KBM-7 (cell line): ENCODE measurements at regions not wholly inside any gene's neighbourhood (a gene's known extent, or its start where the extent isn't known, plus 50 kb on each side); places are given as distances from the start of the nearest gene placed in this dataset.

Experiments
- DNase-seq: peaks from one replicate; pipeline ENCODE4 v3.0.0-alpha.2; 2015
- in situ Hi-C: fragments of 300-500 bp; cut with MboI; formaldehyde crosslinking; loops from 2 replicates; pipeline ENCODE4 v1.14.3; 2020; ENCODE audit warnings: low sequenced_read_pairs, low pct_unique_long_range_greater_than_20kb, mixed read lengths

DNA sequence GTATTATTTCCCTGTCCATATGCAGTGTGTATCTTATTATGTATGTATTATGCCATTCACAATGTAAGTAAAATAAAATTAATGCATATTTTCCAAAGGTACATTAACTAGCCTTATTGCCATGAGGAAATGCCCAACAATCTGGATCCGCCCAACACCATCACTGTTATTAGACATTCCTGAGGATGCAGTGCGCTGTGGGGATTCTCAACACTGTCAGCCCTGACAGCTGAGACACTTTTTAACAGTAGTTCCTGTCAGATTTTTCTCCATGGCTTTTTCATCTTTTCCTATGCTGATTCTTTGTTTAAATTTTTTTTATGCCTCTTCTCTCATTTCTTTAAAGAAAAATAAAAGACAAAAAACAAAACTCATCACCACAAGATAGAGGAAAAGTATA lies 1632.9 kb upstream of the PABPC4L start:
- in situ Hi-C loops: no loop called here
- DNase-seq: no peak

DNA sequence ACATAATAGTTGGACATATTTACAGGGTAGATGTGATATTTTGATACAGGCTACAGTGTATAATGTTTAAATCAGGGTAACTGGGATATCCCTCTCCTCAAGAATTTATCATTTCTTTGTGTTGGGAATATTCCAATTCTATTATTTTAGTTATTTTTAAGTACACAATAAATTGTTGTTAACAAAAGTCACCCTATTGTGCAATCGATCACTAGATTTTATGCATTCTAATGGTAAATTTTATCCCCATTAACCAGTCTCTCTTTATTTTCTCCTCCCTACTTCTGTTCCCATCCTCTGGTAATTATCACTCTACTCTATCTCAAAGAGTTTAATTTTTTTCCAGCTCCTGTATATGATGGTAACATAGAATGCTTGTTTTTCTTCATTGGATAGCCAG lies 1631.9 kb upstream of the PABPC4L start:
- in situ Hi-C loops: no loop called here
- DNase-seq: no peak

DNA sequence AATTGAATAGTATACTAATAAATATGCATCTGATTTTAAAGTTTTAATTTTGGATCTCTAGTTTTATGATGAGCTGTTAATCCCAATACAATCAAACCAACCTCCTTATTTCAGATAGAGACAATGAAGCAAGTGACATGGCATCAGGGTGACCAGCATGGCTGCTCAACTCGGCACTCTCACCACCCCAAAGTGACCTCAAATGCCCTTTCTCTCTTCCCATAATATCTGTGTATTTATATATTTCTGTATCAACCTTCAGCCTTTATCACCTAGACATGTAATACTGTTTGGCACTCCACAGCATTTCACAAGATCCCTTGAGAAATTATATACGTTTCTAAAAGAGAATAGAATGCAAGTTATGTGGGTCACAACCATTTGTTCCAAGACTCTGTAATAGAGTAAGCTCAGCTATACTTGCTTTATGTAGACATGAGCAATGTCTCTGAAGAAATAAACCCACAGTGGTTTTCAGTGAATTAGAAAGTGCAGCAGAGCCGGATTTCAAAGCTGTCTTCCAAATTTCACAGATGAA lies 1623.2 kb upstream of the PABPC4L start:
- DNase-seq: no peak
- in situ Hi-C loops: no loop called here

DNA sequence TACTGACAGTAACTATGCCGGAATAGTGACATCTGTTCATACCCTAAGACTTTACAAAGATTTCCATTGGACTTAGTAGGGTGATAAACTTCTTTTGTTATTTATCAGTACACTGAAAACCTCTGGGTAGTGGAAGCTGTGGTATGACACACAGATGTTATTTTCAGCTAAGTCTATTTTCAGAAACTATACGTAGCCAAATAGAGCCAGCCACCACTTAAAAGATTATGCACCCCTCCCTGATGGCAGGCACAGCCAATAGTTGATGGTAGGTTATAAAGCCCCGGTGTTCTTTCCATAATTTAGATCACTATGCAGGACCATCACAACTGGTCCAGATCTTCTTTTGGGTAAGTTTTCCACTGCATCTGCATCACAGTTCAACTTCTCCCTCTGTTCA lies 1603.2 kb upstream of the PABPC4L start:
- in situ Hi-C loops: no loop called here
- no peak for DNase-seq

DNA sequence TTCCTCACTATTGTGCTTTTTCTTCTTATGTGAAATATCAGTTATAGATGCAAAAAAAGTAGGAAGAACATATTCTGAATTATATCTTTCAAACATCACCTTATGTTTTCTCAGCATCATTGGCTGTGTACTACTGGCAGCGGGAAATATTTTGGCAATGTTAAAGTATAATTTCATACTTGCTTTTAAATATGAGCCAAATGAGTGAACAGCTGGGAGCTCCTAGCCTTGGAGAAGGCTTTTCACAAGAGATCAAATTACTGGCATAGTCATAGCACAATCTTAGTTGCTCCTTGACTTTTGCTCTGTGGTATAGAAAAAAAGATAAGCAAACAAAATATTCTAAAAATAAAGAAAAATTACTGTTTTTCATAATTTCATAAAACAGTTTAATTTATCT lies 1575.8 kb upstream of the PABPC4L start:
- in situ Hi-C loops: no loop called here
- DNase-seq: no peak

DNA sequence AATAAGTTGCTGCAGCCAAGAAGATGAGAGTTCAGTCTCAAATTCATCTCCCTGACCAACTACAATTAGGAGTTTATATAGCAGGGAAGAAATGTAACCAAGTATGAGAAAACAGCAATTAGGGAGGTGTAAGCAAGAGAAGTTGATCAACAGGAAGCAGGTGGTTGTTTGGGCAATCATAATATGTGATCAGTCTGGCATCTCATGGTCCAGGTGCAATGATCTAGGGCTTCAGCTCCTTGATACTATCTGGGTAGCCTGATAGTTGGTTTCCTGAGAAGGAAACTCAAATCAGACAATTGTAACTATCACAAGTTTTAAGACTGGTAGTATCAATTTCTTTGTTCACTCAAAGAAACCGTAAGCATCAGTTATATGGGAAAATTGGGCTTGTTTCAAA lies 1574.3 kb upstream of the PABPC4L start:
- no peak for DNase-seq
- in situ Hi-C loops: no loop called here

DNA sequence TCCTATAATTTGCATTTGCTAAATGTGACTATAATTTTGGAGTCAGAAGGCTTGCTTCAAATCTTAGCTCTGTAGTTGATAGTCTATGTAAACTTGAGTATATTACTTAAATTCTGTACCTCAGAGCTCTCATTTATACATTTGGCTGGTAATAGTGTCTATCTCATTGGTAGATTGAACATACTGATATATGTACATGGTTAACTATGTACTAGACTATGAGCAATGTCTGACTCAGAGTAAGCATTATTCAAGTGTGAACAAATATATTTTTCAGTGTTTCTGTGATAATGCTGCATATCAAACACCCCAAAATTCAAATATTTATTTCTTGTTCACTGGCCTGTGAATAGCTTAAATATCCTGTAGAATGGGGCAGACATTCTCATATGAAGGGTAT lies 1568.9 kb upstream of the PABPC4L start:
- in situ Hi-C loops: no loop called here
- no peak for DNase-seq

DNA sequence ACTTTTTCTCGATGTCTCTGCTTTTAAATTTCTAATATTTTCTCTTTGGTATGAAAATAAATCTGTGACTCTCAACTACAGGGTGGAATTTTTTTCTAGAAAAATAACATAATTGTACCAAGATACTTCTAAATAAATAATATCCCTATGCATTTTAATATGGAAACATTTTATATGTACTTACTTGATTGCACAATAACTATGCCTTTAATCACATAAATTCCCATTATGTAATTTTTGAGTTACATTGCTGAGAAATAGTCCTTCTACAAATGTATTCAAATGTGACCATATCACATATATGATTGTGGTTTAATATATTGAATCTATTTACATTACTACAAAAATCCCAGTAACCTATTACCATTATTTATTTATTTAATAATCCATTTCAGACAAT lies 1543.3 kb upstream of the PABPC4L start:
- in situ Hi-C loops: no loop called here
- no peak for DNase-seq

DNA sequence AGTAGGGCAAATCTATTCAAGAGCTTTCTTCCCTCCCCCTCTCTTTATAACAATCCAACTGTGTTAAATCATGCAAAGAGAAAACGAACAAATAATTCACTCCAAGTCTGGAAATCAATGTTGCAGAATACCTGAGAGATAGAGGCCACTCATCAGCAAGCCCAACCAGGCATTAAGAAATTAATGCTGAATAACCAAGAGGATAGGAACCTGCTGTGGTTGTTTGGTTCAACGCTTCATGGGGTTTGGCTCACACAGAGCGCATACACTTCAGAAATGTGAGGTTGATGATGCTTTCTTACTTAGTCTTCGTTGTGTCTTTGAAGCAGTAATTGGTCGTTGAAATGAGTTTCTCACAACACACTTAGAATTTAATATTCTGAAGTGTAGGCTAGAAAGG lies 1540.0 kb upstream of the PABPC4L start:
- DNase-seq: no peak
- in situ Hi-C loops: no loop called here

DNA sequence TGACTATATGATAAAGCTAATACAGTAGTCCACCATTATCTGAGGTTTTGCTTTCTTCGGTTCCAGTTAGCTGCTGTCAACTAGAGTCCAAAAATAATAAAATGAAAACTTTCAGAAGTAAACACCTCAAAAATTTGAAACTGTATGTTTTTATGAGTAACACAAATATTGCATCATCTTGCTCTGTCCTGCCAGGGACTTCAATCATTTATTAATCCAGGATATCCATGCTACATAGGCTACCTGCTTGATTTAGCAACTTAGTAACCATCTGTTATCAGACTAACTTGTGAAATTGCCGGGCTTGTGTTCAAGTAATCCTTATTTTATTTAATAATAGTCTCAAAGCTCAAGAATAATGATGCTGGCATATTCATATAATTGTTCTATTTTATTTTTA lies 1537.8 kb upstream of the PABPC4L start:
- no peak for DNase-seq
- in situ Hi-C loops: no loop called here

DNA sequence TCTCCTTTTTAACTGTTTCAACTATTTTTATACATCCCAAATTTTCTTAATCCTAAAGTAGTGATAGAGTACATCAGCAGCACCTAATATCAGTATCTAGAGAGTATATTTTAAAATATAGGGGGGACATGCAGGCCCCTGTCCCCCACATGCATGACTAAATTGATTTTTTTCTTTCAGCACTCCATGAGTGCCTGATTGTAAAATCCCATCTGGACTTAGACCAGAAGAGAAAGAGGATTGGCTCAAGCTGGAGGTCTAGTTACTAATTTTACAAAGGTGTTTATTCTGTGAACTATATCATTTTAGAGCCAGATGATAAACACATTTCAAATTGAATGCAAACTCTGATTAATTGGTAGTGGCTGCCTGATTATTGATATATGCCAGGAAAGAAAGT lies 1533.9 kb upstream of the PABPC4L start:
- no peak for DNase-seq
- in situ Hi-C loops: no loop called here

DNA sequence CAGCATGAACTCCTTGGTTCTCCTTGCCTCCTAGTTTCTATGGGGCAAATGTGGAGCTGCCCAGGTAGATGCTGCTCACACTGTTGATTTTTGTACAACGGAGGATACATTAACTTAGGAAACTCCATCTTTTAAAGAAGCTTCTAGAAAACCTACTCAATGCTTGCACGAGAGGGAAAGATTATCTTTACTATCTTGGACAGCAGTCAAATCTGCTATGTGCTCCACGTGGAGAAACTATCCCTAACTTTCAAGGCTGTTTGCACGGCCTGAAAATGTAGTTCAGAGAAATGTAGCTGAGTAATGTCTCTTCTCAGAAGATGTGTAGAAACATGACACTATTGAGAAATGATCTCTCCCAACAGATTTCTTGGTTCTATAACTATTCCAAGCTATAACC lies 1530.9 kb upstream of the PABPC4L start:
- DNase-seq: no peak
- in situ Hi-C loops: no loop called here

DNA sequence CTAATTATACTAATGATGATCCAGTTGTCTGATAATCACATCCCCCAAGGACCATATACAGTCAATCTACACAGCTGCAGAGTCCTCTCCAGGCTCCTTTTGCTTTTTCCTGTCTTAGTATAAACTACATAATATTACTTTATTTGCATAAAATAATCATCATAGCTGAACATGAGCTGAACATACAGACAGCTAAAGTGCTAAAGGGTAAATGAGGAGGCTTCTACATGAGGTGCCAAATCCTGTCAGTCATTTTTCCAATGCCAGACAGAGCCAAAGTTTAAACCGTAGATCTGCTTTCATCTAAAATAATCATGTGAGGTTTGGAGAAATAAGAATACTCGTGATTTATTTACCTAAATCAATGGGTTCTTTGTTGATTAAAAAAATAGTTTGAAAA lies 1530.1 kb upstream of the PABPC4L start:
- no peak for DNase-seq
- in situ Hi-C loops: no loop called here

DNA sequence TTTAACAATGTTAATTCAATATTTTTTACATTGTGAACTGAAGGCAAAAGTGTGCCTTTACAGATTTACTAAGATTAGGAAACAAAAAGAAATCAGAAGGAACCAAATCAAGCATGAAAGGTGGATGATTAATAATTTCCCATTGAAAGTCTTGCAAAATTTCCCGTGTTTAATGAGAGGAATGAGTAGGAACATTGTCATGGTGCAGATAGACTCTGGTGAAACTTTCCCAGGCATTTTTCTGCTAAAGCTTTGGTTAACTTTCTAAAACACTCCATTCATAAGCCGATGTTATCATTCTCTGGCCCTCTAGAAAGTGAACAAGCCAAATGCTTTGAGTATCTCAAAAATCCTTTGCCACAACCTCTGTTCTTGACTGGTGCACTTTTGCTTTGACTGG lies 1522.8 kb upstream of the PABPC4L start:
- in situ Hi-C loops: no loop called here
- no peak for DNase-seq

DNA sequence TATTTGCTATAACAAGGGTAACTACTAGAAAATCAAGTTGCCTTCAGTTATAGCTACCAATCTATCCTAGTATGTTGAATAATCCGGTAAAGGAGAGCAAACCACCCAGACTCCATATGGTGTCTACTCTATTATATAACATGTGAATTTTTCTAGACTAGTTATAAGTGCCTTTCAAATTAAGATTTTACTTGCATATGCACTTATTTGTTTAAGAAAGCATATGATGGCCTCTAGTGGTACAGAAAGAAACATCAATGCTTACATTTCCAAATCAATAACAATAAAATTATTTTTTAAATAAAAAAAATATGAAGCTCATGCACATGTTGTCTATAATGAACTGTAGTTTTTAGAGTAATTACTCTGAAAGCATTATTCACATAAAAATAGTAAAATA lies 1516.4 kb upstream of the PABPC4L start:
- no peak for DNase-seq
- in situ Hi-C loops: no loop called here

DNA sequence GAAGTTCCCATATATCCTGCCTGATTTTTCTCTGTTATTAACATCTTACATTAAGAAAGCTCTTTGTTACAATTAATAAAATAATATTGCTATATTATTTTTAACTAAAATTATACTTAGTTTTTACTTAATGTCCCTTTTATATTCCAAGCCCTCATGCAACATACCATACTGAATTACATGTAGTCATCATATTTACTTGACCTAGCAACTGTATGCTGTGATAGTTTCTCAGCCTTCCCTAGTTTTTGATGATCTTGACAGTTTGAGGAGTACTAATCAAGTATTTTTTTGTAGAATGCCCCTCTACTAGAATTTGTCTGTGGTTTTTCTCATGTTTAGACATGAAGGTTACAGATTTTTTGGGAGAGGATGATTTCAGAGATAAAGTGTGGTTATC lies 1503.8 kb upstream of the PABPC4L start:
- in situ Hi-C loops: no loop called here
- no peak for DNase-seq

DNA sequence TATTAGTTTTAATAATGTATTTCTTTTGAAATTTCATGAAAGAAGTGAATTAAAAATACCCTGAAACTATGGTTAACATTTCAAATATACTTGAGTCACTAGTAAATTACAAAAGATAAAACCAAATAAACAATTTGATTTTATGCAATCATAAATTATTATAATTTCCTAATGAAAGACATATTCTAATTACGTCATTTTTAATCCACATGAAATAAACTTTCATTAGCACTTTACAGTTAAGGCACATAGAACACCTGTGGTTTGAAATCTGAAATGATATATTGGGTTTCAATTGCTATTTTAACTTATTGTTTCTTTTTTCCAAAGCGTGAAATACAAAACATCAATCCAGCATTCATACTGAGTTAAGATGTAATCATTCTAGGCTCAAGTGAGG lies 1492.5 kb upstream of the PABPC4L start:
- in situ Hi-C loops: no loop called here

DNA sequence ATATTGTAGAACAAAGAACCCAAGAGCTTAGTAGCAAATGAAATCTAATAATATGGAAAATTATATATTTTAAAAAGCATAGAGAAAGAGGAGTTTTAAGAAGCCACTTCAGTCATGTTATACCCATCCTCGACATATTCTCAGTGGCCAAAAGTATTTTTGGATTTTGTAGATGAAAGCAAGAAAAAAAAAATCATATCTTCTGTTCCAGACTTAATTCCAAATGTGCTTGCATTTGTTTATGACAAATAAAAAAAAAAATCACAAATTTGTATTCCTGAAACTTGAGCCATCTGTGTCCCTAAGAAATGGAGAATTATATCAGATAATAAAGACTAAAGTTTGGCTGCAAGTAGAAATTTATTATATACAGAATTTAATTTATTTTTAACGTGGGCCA lies 1482.4 kb upstream of the PABPC4L start:
- in situ Hi-C loops: no loop called here
- no peak for DNase-seq

More for the DNA sequence above, 1492.5 kb upstream of the PABPC4L start:
- DNase-seq: no peak

DNA sequence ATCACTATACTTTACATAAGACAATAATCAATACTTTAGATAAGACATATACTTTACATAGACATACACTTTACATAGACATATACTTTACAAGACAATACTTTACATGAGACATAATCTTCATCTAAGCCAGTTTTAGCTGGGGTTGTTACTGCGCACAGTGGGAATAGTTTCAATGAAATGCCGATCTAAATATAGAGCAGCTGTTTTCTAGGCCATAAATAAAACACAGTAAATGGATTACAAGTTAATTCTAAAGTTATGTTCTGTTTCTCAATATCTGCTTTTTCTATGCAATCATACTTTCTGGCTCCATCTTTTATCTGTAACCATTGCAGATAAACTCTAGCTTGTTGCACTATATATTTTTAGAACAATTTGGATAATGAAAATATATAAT lies 1470.6 kb upstream of the PABPC4L start:
- in situ Hi-C loops: no loop called here
- DNase-seq: no peak

DNA sequence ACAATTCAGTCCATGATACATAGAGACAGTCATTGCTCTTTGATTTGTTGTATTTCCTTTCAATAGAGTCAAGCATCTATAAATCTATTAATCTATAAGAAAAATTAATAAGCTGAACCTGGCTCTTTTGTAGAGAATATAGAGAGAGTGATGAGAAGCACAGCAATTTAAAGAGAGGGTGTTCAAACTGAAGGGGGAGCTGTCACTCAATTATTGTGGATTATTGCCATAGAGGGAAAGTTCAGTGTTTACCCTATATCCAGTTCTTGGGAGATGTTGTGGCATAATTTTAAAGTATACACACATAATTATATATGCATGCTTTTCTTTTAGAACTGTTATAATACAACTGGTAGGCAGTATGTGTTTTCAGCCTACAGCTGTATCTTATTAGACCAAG lies 1469.0 kb upstream of the PABPC4L start:
- in situ Hi-C loops: no loop called here
- DNase-seq: no peak
